GM23338 (cell line): ENCODE measurements at regions not wholly inside any gene's neighbourhood (a gene's known extent, or its start where the extent isn't known, plus 50 kb on each side); places are given as distances from the start of the nearest gene placed in this dataset.

ENCODE experiments used
- ATAC-seq: fragments of 200-7000 bp; cut with Tn5 transposase; 3 replicates; pipeline ENCODE4 v1.9.1; 2020
- DNase-seq: peaks from one replicate; pipeline ENCODE4 v3.0.0-alpha.2; 2015; ENCODE audit warnings: low spot score
- H2AFZ ChIP-seq: fragments of 200-600 bp; sonication (generic); 2 replicates; pipeline ENCODE4 v1.8.0; 2016; ENCODE audit warnings: antibody characterized with exemption, mild to moderate bottlenecking, moderate library complexity
- H3F3A ChIP-seq: fragments of 200-600 bp; sonication (generic); replicated peaks from 2 replicates; pipeline ENCODE4 v1.8.0; 2017; ENCODE audit warnings: antibody characterized with exemption, mixed run types, low read depth
- H3K27ac ChIP-seq: fragments of 200-600 bp; sonication (generic); 2 replicates; pipeline ENCODE4 v1.6.1; 2016; ENCODE audit warnings: low read depth
- H3K27me3 ChIP-seq: fragments of 200-600 bp; sonication (generic); 2 replicates; pipeline ENCODE4 v1.8.0; 2016; ENCODE audit warnings: mild to moderate bottlenecking, mixed run types, moderate library complexity; ENCODE audit not compliant: insufficient read depth
- H3K36me3 ChIP-seq: fragments of 200-600 bp; sonication (generic); 2 replicates; pipeline ENCODE4 v1.8.0; 2016; ENCODE audit warnings: mild to moderate bottlenecking; ENCODE audit not compliant: insufficient read depth
- H3K4me1 ChIP-seq: fragments of 200-600 bp; sonication (generic); 2 replicates; pipeline ENCODE4 v1.8.0; 2016; ENCODE audit warnings: mild to moderate bottlenecking, moderate library complexity; ENCODE audit not compliant: insufficient read depth
- H3K4me2 ChIP-seq: fragments of 200-600 bp; sonication (generic); 2 replicates; pipeline ENCODE4 v1.7.1; 2017; ENCODE audit warnings: mixed run types
- H3K4me3 ChIP-seq: fragments of 200-600 bp; sonication (generic); 2 replicates; pipeline ENCODE4 v1.6.1; 2016; ENCODE audit warnings: mixed run types
- H3K79me2 ChIP-seq: fragments of 200-600 bp; sonication (generic); replicated peaks from 2 replicates; pipeline ENCODE4 v1.8.0; 2017; ENCODE audit warnings: mild to moderate bottlenecking; ENCODE audit not compliant: insufficient read depth
- H3K9me2 ChIP-seq: fragments of 200-600 bp; sonication (generic); 2 replicates; pipeline ENCODE4 v1.8.0; 2017; ENCODE audit not compliant: insufficient read depth
- H4K20me1 ChIP-seq: fragments of 200-600 bp; sonication (generic); replicated peaks from 2 replicates; pipeline ENCODE4 v1.8.0; 2017; ENCODE audit warnings: mild to moderate bottlenecking; ENCODE audit not compliant: insufficient read depth
- H3K27ac Mint-ChIP-seq: 2 replicates; pipeline ENCODE4 v1.8.0; 2020; ENCODE audit warnings: inconsistent platforms, mild to moderate bottlenecking, moderate library complexity, mixed read lengths
- H3K27me3 Mint-ChIP-seq: 3 replicates; pipeline ENCODE4 v1.8.0; 2022; ENCODE audit warnings: low read depth, mild to moderate bottlenecking, moderate library complexity, mixed read lengths, inconsistent platforms; ENCODE audit not compliant: insufficient read depth, poor library complexity
- H3K36me3 Mint-ChIP-seq: 3 replicates; pipeline ENCODE4 v1.8.0; 2021; ENCODE audit warnings: low read depth, mild to moderate bottlenecking, inconsistent platforms, moderate library complexity, mixed read lengths
- H3K4me1 Mint-ChIP-seq: 3 replicates; pipeline ENCODE4 v1.8.0; 2020; ENCODE audit warnings: mild to moderate bottlenecking, inconsistent platforms, mixed read lengths
- H3K4me3 Mint-ChIP-seq: 3 replicates; pipeline ENCODE4 v1.8.0; 2021; ENCODE audit warnings: moderate library complexity, mild to moderate bottlenecking, inconsistent platforms, mixed read lengths
- H3K9me3 Mint-ChIP-seq: 3 replicates; pipeline ENCODE4 v1.8.0; 2020; ENCODE audit warnings: moderate library complexity, mild to moderate bottlenecking, inconsistent platforms, mixed read lengths
- CREB1 ChIP-seq: fragments of 250-450 bp; sonication (Bioruptor Pico); IDR thresholded peaks from 2 replicates; pipeline ENCODE4 v1.5.0; 2020; ENCODE audit warnings: low read depth, mild to moderate bottlenecking, moderate library complexity
- EZH2 ChIP-seq: fragments of 200-600 bp; sonication (generic); IDR thresholded peaks from one replicate; pipeline ENCODE4 v1.8.0; 2017; ENCODE audit warnings: antibody characterized with exemption, mild to moderate bottlenecking, low read depth; ENCODE audit not compliant: unreplicated experiment
- EZH2phosphoT487 ChIP-seq: fragments of 200-600 bp; sonication (generic); IDR thresholded peaks from one replicate; pipeline ENCODE4 v1.8.1; 2018; ENCODE audit warnings: antibody characterized with exemption; ENCODE audit not compliant: unreplicated experiment
- JUNB ChIP-seq: IDR thresholded peaks from one replicate; pipeline ENCODE4 v1.6.1; 2016; ENCODE audit warnings: antibody characterized with exemption; ENCODE audit not compliant: unreplicated experiment
- NANOG ChIP-seq: IDR thresholded peaks from 2 replicates; pipeline ENCODE4 v1.6.1; 2016; ENCODE audit warnings: antibody characterized with exemption, borderline replicate concordance
- POLR2AphosphoS5 ChIP-seq: IDR thresholded peaks from 2 replicates; pipeline ENCODE4 v1.6.1; 2016; ENCODE audit warnings: antibody characterized with exemption, low read depth
- REST ChIP-seq: IDR thresholded peaks from one replicate; pipeline ENCODE4 v1.6.1; 2018; ENCODE audit warnings: antibody characterized with exemption; ENCODE audit not compliant: unreplicated experiment
- STAT1 ChIP-seq: IDR thresholded peaks from one replicate; pipeline ENCODE4 v1.6.1; 2016; ENCODE audit warnings: antibody characterized with exemption; ENCODE audit not compliant: unreplicated experiment
- ZNF114 ChIP-seq: fragments of 250-450 bp; sonication (Bioruptor Pico); IDR thresholded peaks from 2 replicates; pipeline ENCODE4 v1.5.0; 2020; ENCODE audit warnings: mild to moderate bottlenecking, moderate library complexity
- ZNF331 ChIP-seq: fragments of 250-450 bp; sonication (Bioruptor Pico); IDR thresholded peaks from 2 replicates; pipeline ENCODE4 v1.5.0; 2020; ENCODE audit warnings: low read depth, mild to moderate bottlenecking, moderate library complexity
- TF ChIP-seq, protein P1 (sequence below): fragments of 250-450 bp; sonication (Bioruptor Pico); IDR thresholded peaks from 2 replicates; pipeline ENCODE4 v1.5.0; 2020; ENCODE audit warnings: mild to moderate bottlenecking, moderate library complexity
- TF ChIP-seq, protein P2 (sequence below): IDR thresholded peaks from 2 replicates; pipeline ENCODE4 v1.6.1; 2016; ENCODE audit warnings: antibody characterized with exemption

DNA sequence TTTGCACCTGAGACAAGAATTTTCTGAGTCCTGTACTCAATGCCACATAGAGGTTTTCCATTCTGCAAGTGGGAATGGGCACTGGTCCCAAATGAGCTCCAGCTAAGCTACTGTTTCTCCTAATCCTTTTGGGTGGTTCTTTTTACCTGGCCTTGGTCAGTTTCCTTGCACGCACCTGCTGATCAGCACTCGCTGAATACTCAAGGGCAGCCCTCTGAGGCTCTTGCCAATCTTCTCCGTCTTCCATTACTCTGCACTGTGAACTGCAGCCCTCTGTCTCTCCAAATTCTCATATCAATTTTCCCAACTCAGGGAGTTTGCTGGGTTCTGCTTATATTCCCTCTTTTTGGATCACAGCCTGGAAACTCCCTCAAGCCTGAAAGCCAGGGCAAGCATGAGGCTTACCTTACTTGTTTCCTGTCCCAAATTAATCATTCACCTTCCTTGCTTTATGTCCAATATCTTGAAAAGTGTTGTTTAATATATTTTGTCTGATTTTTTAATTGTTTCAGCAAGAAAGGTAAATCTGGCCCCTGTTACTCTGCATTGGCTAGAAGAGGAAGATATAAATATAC lies 138.0 kb upstream of the TBX18 start (continued):
- no peak for TF ChIP-seq NANOG
- no peak for TF ChIP-seq EZH2phosphoT487
- no peak for TF ChIP-seq ZNF331 (CRISPR knock-in tag)
- TF ChIP-seq, protein P1, sequence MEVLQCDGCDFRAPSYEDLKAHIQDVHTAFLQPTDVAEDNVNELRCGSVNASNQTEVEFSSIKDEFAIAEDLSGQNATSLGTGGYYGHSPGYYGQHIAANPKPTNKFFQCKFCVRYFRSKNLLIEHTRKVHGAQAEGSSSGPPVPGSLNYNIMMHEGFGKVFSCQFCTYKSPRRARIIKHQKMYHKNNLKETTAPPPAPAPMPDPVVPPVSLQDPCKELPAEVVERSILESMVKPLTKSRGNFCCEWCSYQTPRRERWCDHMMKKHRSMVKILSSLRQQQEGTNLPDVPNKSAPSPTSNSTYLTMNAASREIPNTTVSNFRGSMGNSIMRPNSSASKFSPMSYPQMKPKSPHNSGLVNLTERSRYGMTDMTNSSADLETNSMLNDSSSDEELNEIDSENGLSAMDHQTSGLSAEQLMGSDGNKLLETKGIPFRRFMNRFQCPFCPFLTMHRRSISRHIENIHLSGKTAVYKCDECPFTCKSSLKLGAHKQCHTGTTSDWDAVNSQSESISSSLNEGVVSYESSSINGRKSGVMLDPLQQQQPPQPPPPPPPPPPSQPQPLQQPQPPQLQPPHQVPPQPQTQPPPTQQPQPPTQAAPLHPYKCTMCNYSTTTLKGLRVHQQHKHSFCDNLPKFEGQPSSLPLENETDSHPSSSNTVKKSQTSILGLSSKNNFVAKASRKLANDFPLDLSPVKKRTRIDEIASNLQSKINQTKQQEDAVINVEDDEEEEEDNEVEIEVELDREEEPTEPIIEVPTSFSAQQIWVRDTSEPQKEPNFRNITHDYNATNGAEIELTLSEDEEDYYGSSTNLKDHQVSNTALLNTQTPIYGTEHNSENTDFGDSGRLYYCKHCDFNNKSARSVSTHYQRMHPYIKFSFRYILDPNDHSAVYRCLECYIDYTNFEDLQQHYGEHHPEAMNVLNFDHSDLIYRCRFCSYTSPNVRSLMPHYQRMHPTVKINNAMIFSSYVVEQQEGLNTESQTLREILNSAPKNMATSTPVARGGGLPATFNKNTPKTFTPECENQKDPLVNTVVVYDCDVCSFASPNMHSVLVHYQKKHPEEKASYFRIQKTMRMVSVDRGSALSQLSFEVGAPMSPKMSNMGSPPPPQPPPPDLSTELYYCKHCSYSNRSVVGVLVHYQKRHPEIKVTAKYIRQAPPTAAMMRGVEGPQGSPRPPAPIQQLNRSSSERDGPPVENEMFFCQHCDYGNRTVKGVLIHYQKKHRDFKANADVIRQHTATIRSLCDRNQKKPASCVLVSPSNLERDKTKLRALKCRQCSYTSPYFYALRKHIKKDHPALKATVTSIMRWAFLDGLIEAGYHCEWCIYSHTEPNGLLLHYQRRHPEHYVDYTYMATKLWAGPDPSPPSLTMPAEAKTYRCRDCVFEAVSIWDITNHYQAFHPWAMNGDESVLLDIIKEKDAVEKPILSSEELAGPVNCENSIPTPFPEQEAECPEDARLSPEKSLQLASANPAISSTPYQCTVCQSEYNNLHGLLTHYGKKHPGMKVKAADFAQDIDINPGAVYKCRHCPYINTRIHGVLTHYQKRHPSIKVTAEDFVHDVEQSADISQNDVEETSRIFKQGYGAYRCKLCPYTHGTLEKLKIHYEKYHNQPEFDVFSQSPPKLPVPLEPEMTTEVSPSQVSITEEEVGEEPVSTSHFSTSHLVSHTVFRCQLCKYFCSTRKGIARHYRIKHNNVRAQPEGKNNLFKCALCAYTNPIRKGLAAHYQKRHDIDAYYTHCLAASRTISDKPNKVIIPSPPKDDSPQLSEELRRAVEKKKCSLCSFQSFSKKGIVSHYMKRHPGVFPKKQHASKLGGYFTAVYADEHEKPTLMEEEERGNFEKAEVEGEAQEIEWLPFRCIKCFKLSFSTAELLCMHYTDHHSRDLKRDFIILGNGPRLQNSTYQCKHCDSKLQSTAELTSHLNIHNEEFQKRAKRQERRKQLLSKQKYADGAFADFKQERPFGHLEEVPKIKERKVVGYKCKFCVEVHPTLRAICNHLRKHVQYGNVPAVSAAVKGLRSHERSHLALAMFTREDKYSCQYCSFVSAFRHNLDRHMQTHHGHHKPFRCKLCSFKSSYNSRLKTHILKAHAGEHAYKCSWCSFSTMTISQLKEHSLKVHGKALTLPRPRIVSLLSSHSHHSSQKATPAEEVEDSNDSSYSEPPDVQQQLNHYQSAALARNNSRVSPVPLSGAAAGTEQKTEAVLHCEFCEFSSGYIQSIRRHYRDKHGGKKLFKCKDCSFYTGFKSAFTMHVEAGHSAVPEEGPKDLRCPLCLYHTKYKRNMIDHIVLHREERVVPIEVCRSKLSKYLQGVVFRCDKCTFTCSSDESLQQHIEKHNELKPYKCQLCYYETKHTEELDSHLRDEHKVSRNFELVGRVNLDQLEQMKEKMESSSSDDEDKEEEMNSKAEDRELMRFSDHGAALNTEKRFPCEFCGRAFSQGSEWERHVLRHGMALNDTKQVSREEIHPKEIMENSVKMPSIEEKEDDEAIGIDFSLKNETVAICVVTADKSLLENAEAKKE = no peak
- TF ChIP-seq POLR2AphosphoS5 = no peak
- TF ChIP-seq STAT1 = no peak

- Mint-ChIP-seq H3K9me3 (no peaks in the 10 kb centered on the region; the same call in 2 of the 3 replicates), H3K36me3 (no peaks in the 10 kb centered on the region), H3K4me1 (no peaks in the 10 kb centered on the region), H3K4me3 (no peak overlapping the region), H3K27me3 (no peaks in the 10 kb centered on the region), H3K27ac (no peak overlapping the region)
- no peaks in the 10 kb centered on the region for H3F3A ChIP-seq
- ATAC-seq (no peak), DNase-seq (no peak)
- no peaks in the 10 kb centered on the region for H3K9me2 ChIP-seq
- no peak overlapping the region for H3K4me3 ChIP-seq
- H3K27me3 ChIP-seq = no peaks in the 10 kb centered on the region
- no peaks in the 10 kb centered on the region for H4K20me1 ChIP-seq
- no peak overlapping the region for H3K4me2 ChIP-seq
- no peaks in the 10 kb centered on the region for H3K36me3 ChIP-seq
- H2AFZ ChIP-seq = no peak overlapping the region
- no peaks in the 10 kb centered on the region for H3K79me2 ChIP-seq
- H3K4me1 ChIP-seq = no peaks in the 10 kb centered on the region
- no peak overlapping the region for H3K27ac ChIP-seq
- TF ChIP-seq REST (no peak), ZNF114 (CRISPR knock-in tag) (no peak), JUNB (no peak), CREB1 (CRISPR knock-in tag) (no peak), EZH2 (no peak), POLR2AphosphoS5 (no peak), STAT1 (no peak), ZNF331 (CRISPR knock-in tag) (no peak)
- TF ChIP-seq, protein P2, sequence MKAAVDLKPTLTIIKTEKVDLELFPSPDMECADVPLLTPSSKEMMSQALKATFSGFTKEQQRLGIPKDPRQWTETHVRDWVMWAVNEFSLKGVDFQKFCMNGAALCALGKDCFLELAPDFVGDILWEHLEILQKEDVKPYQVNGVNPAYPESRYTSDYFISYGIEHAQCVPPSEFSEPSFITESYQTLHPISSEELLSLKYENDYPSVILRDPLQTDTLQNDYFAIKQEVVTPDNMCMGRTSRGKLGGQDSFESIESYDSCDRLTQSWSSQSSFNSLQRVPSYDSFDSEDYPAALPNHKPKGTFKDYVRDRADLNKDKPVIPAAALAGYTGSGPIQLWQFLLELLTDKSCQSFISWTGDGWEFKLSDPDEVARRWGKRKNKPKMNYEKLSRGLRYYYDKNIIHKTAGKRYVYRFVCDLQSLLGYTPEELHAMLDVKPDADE = no peak
Observed at GRCh38 chr6:84897988-84898594, 133.7 kb upstream of the TBX18 start.
